Choroid plexus epithelial cell (primary cell): ENCODE measurements at regions not wholly inside any gene's neighbourhood (a gene's known extent, or its start where the extent isn't known, plus 50 kb on each side); places are given as distances from the start of the nearest gene placed in this dataset.

Source experiments
- DNase-seq: peaks from one replicate; pipeline ENCODE4 v3.0.0-alpha.2; 2010; ENCODE audit warnings: low read depth
- H3K4me3 ChIP-seq: 2 replicates; pipeline ENCODE4 v1.5.1; 2011; ENCODE audit warnings: low read depth, mild to moderate bottlenecking, control low read depth, low read length, moderate library complexity
- TF ChIP-seq, protein P1 (sequence below): conservative IDR thresholded peaks from 2 replicates; pipeline ENCODE4 v1.5.1; 2011; ENCODE audit warnings: low read depth, mild to moderate bottlenecking, control low read depth, inconsistent platforms, low read length, moderate library complexity

- DNase-seq: no peak
- no peak overlapping the region for H3K4me3 ChIP-seq
- TF ChIP-seq, protein P1, sequence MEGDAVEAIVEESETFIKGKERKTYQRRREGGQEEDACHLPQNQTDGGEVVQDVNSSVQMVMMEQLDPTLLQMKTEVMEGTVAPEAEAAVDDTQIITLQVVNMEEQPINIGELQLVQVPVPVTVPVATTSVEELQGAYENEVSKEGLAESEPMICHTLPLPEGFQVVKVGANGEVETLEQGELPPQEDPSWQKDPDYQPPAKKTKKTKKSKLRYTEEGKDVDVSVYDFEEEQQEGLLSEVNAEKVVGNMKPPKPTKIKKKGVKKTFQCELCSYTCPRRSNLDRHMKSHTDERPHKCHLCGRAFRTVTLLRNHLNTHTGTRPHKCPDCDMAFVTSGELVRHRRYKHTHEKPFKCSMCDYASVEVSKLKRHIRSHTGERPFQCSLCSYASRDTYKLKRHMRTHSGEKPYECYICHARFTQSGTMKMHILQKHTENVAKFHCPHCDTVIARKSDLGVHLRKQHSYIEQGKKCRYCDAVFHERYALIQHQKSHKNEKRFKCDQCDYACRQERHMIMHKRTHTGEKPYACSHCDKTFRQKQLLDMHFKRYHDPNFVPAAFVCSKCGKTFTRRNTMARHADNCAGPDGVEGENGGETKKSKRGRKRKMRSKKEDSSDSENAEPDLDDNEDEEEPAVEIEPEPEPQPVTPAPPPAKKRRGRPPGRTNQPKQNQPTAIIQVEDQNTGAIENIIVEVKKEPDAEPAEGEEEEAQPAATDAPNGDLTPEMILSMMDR: no peak
Measured at GRCh38 chr3:118666-119065, 77.9 kb upstream of the CHL1 start.

DNA sequence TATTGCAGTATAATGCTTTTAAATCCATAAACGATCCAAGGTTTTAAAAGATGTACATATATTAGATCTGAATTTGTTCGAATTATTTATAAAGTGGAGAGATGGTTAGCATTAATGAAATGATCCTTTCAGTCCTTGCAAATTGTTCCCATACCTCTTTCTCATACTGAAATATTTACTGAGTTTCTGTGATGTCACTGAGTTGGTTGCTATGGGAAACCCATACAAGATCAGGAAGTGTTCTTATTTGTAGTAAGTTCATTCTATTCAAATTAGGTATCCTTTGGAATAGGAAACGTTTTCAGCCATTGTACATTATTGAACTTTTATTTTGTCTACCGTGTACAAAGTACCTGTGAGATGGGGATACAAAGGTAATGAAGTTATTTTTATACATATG is 73.2 kb upstream of the CHL1 start:
- DNase-seq: no peak
- no peak overlapping the region for H3K4me3 ChIP-seq
- TF ChIP-seq, protein P1: no peak

DNA sequence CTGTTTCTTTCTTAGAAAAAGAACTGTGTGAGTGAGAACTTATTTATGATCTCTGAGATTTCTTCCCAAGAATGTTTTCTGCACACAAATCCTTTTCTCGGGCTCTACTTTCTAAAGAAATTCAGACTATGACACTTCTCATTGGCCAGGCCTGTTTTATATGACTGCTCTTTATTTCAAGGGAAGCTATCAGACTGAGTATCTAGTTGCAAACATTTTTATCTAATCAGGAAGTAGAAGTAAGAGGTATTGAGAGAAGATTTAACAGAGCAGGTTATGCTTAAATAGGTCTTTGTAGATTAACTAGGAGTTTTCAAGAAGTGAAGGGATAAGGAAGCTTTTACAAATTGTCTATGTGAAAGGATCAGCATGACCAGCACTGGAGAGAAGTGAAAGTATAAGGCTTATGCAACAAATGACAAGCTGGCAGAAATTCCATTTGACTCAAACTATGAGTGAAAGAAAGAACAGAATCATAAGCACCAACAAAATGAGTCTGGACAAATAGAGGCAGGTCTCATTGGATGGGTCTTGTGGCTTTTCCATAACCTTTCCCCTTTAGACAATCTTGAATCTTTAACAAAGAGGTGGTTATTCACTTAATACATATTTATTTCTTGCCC is 71.9 kb upstream of the CHL1 start:
- no peak overlapping the region for H3K4me3 ChIP-seq
- no peak for DNase-seq
- TF ChIP-seq, protein P1: no peak

DNA sequence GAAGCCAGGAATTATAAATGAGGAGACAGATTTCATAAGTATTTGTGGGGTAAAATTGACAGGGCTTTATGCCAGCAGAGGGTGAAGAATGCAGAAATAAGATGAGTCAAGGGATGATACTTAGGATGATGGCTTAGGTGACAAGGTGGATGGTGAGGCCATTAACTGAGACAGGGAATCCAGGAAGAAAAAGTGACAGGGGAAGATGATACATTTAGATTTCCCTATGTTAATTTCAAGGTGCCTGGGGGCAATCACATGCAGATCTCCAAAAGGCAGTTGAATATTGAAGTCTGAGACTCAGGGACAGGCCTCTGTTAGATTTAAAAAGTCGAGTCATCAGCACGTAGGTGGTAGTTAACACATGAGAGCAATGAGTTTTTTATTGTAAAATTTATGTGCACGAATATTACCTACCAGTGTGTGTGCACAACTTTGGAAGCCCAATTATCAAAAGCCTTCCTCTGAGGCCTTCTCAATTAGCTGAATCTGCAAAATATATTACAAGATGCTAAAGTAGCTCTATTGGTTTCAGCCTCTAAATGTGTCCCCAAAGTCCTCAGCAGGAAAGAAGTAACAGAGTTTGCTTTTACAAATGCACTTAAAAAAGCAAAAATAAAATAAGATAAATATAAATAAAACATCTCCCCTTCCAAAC is 67.9 kb upstream of the CHL1 start:
- no peak for DNase-seq
- TF ChIP-seq, protein P1: no peak
- H3K4me3 ChIP-seq: no peak overlapping the region

GRCh38 chr3:131151-131888 is 65.2 kb upstream of the CHL1 start:
- H3K4me3 ChIP-seq: no peak overlapping the region
- TF ChIP-seq, protein P1: no peak
- no peak for DNase-seq

DNA sequence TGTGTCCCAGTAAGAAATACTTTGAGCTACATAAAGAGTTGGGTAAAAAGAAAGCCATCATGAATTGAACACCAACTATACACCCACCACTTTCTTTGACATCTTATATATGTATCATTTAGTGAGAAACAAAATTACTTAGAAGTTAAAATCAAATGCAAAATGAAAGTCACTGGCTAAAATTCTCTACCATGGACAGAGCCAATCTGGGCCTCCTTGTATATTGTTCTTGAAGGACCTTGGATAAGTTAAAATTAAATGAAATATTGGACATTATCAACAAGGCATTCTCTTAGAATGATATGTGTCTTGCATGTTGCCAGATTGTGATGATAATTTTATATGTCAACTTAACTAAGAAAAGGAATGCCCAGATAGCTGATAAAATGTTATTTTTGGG is 64.2 kb upstream of the CHL1 start:
- TF ChIP-seq, protein P1: no peak
- no peak for DNase-seq
- no peak overlapping the region for H3K4me3 ChIP-seq

GRCh38 chr3:132904-133303 is 63.7 kb upstream of the CHL1 start:
- no peak overlapping the region for H3K4me3 ChIP-seq
- DNase-seq: no peak
- TF ChIP-seq, protein P1: no peak
